Left colon (tissue), 2 donors: ENCODE measurements at regions not wholly inside any gene's neighbourhood (a gene's known extent, or its start where the extent isn't known, plus 50 kb on each side); places are given as distances from the start of the nearest gene placed in this dataset.
"Not testable (repeated sequence)": the region's sequence is repeated elsewhere in the genome, so short reads cannot be mapped to it uniquely, and the experiment has no call there.

Experiments used
- ATAC-seq: fragments of 200-7000 bp; cut with Tn5 transposase; one replicate; pipeline ENCODE4 v1.9.1; 2020; ENCODE audit warnings: mild to moderate bottlenecking, moderate library complexity
- DNase-seq, 2 donors: peaks; one replicate each; pipeline ENCODE4 v3.0.0-alpha.2; 2020
- intact Hi-C, 2 donors: fragments of 100-400 bp; cut with DNase I in 1 of 2; cut with micrococcal nuclease in 1 of 2; formaldehyde crosslinking; loops; one replicate each; pipeline versions ENCODE4 v1.11.2 to v1.14.0; 2022; cut with DNase I, micrococcal nuclease
- donor health status: DM: no; HTN: no; CAD: no.
- donor health status: DM: yes; HTN: yes; CAD: no.

DNA sequence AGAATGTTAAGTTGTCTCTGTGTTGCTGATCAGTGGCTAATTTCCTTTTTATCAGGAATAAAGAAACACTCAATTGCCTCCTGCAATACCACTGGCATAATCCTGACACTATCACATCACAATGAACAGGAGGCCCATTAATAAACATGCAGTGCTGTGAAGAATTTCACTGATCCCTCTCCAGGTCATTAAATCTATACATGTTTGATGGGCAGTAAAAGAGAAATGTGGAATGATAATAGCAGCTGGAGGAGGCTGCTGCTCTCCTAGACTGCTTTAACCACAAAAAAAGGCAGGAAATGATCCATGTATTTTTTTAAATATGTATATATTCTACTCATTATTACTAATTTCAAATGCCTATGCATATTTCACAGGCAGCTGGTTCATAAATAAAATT lies 202.1 kb downstream of the CENPC start:
- intact Hi-C loops, result no loop called here
- no peak for DNase-seq
- no peak for ATAC-seq

DNA sequence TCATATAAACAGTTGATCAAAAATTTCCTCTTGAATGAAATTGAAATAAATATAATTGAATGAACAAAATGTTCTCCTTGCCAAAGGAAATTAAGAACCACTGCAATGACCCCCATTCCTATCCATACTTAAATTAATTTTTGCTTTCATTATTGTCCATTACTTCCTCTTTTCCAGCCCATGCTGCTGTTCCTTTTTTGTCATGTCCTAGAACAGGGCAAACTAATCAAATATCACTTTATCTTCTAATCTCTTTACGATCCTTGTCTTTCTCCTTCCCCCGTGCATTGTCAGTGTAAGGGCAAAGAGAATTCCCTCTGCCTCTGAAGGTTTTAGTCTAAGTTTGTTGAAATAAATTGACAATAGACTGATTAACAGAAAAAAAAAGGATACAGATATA lies 203.0 kb downstream of the CENPC start:
- ATAC-seq (no peak), DNase-seq (no peak)
- intact Hi-C loops, result no loop called here

DNA sequence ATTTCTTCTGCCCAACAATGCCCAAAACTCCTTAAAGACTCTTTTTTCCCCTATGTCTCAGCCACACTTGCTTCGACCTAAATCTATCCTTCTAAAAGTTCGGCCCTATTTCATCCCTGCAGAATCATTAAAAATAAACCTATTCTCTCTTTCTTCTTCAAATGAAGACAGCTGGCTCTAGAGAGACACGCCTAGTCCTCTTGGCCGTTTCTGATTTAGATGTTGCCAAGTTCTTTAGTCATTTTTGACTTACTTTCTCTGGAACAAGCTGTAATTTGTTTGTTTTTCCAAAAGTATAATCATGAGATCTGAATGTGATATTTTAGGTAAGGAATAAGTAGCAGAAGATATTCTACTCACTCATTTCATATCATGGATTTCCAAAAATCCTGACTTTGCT lies 211.6 kb downstream of the CENPC start:
- ATAC-seq (no peak), DNase-seq (no peak)
- intact Hi-C loops, result no loop called here

DNA sequence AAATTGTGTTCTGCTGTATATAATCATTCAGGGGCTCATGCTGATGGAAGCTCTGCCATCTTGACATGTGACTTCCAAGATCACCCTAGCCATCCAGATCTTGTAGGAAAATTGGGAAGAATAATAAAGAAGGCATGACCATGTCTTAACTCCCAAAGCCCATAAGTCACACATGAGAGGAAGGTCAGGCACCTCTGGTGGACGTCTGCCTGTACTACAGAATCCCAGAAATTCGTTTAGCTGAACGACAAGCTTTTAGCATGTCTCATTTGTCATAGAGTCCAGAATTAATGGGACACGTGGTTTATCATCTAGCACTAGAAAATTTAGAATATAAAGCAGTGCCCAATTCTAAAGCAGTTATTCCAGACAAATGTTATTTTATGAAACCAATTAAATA lies 212.7 kb downstream of the CENPC start:
- DNase-seq, result no peak
- ATAC-seq, result no peak

DNA sequence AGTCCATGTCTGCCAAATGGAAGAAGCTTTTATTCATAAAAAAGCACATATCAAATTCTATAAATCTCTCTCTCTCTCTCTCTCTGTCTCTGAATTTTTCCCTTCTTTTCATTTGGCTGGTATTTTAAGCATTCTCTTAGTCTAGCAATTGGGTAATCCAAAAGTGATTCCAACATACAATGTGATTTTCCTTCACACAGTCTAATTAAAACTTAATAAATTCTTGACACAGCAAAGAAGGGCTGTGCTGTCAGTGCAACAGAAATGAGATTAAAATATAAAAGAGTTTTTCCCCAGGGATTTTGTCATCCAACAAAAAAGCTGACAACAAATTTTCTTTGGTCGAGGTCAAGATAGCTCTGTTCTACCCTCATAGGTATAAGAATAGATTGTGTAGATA lies 216.9 kb downstream of the CENPC start:
- DNase-seq (no peak), ATAC-seq (no peak)
- intact Hi-C loops, result no loop called here

More for the DNA sequence above, 212.7 kb downstream of the CENPC start:
- intact Hi-C loops, result no loop called here

DNA sequence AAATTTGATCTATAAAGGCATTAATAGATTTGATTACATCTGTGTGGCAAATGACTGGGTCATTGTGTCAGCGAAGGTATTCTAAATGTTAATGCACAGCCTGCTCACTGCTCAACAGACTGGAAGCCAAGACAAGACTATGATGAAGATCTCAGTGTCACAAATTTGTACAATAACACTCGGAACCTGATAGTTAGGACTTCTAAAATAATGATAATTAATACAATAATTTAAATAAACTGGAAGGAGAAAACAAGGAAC lies 217.4 kb downstream of the CENPC start:
- intact Hi-C loops, result no loop called here
- ATAC-seq, result no peak
- no peak for DNase-seq

DNA sequence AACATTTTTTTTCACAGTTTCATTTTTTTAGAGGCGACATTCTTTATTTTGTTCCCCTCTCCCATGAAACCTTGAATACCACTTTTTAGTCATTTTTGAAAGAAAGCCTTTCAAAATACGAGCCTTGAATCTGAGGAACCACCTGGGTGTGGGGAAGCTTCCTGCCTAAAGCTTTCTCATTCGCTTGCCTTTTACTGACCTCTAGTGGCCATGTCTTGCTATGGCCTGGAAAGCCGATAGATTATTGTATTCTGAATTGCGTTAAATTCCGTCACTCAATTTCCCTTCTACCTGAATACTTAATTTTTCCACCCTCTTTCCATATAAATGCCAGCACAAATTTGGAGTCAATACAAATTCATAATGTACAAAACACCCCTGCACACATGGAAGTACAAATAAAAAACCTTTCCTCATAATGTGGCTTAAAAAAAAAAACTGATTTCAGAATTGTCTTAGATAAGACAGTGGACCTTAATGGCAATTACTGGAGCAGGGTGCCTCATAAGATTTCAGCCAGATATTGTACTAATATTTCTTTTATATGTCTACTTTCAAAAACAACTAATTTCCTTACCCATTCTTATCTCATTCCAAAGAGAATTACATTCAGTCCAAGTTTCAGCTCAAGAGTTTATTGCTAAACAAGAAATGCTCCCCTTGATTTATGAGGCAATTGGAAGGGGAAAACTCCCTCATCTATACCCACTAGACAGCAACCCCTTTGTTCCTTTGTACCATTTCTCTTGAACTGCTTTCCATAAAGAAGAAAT lies 217.9 kb downstream of the CENPC start:
- ATAC-seq, result peak; percentile 59
- DNase-seq, result peak in 1 of 2 donors; percentile 35

DNA sequence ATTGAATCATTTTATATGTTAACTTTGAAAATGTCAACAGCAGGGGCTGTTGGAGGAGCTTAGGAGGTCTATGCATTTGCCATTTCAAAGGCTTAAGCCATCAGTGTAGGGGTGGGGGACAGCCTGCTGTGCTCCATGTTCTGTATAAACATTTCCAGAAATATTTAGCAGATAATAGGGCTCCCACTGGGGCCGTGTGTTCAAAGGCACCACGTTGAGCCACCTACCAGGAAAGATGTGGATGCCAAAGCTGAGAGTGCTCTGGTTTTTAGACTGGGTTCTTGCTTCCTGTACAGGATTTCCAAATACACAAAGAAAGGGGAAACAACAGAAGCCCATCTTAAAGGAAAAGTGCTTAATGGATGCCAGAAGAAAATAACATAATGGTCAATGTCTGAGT lies 219.5 kb downstream of the CENPC start:
- DNase-seq (no peak), ATAC-seq (no peak)
- intact Hi-C loops, result no loop called here

More for the DNA sequence above, 217.9 kb downstream of the CENPC start:
- intact Hi-C loops, result no loop called here

DNA sequence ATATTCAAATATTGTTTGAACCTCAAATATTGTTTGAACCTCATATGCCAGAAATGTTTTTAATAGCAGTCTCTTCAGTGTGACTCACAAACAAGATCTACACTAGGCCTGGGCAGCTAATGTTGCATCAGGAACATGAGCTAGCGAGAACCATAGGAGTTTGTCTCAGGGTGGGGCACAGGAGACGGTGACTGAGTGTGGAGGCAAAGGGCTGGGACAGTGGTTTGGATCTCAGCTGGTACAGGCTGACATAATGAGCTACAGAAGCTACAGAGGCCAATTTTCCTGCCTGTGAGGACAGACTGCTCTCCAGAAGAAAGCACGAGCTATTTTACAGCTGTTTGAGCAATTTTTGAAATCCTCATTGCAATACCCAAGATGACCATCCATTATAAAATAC lies 224.7 kb downstream of the CENPC start:
- ATAC-seq, result no peak
- DNase-seq, result no peak
- intact Hi-C loops, result no loop called here

DNA sequence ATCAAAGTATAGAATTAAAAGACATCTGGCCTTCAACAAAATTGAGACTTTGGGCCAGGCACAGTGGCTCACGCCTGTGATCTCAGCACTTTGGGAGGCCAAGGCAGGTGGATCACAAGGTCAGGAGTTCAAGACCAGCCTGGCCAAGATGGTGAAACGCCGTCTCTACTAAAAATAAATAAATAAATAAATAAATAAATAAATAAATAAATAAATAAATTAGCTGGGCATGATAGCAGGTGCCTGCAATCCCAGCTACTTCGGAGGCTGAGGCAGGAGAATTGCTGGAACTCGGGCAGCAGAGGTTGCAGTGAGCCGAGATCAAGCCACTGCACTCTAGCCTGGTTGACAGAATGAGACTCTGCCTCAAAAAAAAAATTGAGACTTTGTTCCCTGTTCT lies 225.7 kb downstream of the CENPC start:
- DNase-seq, intact Hi-C loops, ATAC-seq: not testable (repeated sequence)

DNA sequence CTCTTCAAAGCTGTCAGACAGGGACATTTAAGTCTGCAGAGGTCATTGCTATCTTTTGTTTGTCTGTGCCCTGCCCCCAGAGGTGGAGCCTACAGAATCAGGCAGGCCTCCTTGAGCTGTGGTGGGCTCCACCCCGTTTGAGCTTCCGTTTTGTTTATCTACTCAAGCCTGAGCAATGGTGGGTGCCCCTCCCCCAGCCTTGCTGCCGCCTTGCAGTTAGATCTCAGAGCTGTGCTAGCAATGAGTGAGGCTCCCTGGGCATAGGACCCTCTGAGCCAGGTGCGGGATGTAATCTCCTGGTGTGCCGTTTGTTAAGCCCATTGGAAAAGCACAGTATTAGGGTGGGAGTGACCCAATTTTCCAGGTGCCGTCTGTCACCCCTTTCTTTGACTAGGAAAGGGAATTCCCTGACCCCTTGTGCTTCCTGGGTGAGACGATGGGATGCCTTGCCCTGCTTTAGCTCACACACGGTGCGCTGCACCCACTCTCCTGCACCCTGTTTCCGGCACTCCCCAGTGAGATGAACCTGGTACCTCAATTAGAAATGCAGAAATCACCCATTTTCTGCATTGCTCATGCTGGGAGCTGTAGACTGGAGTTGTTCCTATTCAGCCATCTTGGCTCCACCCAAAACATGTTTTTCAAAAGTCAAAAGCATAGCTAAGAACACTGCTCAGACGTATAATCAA lies 244.7 kb downstream of the CENPC start:
- intact Hi-C loops, ATAC-seq, DNase-seq: not testable (repeated sequence)

DNA sequence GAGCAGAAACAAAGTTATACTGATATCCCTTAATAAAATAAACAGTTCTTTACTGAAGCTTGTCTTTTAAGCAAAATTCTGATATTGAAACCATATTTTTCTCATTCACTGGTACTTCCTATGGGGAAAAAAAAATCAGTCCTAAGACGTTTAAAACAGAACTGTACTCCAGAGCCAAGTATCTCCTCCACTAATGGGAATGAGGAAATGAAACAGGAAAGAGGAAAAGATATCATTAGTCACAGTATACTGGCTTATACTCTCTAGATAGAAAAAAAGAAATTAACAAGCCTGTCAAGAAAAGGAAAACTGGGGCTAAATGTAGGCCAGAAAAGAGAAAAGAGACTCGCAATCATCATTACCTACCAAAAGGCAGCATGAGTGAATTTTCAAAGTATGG lies 252.7 kb downstream of the CENPC start:
- intact Hi-C loops, result no loop called here
- ATAC-seq, result no peak
- no peak for DNase-seq

DNA sequence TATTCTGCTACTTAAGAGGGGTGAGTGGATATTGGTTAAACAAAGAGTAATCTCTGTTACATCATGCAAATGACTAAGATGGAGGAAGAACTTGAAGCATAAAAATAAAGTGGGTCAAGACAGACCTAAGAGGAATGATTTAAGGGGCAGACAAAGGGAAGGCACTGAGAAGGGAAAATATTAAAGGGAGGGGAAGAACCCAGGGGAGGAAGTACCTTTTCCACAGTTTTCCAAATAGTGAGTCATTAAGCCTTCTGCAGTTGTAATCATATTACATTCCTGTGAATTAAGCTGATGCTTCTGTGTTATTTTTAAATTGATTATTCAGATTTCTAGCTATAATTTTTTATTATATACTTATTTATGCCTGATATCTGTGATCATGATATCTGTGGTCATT lies 253.3 kb downstream of the CENPC start:
- intact Hi-C loops, result no loop called here
- DNase-seq, result no peak
- no peak for ATAC-seq

DNA sequence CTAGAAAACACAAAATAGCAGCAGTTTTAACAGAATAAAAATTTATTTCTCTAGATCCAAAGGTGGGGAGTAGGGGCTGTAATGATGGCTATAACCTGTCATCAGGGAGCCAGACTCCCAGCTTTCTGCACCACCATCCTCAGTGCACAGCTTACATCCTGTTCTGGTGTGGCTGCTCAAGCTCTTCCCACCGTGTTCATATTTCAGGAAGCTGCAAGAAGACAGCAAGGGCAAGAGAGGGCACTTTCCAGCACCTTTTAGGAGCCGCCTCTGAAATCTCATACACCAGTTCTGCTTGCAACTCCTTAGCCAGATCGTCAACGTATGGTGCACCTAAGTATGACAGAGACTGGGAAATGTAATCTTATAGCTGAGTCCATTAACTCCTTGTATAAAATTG lies 253.7 kb downstream of the CENPC start:
- DNase-seq, result no peak
- ATAC-seq, result no peak
- intact Hi-C loops, result no loop called here

DNA sequence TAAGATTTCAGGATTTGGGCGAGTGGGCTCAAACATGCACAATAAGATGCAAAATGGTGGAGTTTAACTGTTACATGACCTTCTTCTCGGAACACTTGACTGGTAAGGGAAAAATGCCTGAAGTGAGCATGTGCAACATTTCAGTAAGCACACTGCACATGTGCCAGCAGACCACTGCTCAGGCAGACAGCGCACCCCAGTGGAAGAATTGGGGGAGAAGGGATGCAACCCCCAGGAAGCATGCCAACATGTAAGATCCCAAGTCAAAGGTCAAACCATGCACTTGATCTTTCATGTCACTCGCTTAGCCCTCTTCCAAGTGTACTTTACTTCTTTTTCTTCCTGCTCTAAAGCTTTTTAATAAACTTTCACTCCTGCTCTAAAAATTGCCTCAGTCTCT lies 256.3 kb downstream of the CENPC start:
- ATAC-seq, result no peak
- no peak for DNase-seq
- intact Hi-C loops, result no loop called here

DNA sequence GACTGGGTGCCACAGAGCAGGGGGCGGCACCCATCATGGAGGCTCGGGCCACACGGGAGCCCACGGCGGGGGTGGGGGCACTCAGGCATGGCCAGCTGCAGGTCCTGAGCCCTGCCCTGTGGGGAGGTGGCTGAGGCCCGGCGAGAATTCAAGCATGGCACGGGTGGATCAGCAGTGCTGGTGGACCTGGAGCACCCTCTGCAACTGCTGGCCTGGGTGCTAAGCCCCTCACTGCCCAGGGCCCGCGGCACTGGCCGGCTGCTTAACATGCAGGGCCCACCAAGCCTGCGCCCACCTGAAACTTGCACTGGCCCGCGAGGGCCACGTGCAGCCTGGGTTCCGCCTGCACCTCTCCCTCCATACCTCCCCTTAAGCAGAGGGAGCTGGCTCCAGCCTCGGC lies 258.6 kb downstream of the CENPC start:
- DNase-seq (no peak), ATAC-seq (no peak)
- intact Hi-C loops, result no loop called here

DNA sequence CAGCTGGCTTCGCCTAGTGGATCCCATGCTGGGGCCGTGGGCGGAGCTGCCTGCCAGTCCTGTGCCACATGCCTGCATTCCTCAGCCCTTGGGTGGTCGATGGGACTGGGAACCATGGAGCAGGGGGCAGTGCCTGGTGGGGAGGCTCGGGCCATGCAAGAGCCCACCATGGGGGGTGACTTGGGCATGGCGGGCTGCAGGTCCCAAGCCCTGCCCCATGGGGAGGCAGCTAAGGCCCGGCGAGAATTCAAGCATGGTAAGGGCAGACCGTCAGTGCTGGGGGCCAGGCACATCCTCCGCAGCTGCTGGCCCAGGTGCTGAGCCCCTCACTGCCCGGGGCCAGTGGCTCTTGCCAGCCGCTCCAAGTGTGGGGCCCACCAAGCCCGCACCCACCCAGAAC lies 262.6 kb downstream of the CENPC start:
- intact Hi-C loops, result no loop called here
- ATAC-seq (no peak), DNase-seq (no peak)

DNA sequence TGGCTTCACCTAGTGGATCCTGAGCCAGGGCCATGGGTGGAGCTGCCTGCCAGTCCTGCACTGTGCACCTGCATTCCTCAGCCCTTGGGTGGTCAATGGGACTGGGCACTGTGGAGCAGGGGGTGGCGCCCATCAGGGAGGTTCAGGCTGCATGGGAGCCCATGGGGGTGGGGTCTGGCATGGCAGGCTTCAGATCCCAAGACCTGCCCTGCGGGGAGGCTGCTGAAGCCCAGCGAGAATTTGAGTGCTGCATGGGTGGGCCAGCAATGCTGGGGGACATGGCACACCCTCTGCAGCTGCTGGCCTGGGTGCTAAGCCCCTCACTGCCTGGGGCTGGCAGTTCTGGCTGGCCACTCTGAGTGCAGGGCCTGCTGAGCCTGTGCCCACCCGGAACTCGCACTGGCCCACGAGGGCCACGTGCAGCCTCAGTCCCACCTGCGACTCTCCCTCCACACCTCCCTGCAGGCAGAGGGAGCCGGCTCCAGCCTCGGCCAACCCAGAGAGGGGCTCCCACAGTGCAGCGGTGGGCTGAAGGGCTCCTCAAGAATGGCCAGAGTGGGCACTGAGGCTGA lies 270.0 kb downstream of the CENPC start:
- DNase-seq (no peak), ATAC-seq (no peak)
- intact Hi-C loops, result no loop called here

DNA sequence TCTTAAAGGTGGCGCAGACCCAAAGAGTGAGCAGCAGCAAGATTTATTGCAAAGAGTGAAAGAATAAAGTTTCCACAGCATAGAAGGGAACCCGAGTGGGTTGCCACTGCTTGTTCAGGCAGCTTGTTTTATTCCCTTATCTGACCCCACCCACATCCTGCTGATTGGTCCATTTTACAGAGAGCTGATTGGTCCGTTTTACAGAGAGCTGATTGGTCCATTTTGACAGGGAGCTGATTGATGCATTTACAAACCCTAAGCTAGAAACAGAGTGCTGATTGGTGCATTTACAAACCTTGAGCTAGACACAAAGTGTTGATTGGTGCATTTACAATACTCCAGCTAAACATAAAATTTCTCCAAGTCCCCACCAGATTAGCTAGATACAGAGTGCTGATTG lies 270.6 kb downstream of the CENPC start:
- DNase-seq, ATAC-seq, intact Hi-C loops: not testable (repeated sequence)

DNA sequence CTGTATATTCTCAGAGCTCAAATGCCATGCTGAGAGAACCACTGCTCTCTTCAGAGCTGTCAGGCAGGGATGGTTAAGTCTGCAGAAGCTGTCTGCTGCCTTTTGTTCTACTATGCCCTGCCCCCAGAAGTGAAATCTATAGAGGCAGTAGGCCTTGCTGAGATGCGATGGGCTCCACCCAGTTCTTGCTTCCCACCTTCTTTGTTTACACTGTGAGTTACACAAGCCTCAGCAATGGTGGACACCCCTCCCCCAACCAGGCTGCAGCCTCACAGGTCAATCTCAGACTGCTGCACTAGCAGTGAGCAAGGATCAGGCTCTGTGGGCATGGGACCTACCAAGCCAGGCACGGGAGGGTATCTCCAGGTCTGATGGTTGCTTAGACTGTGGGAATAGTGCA lies 271.6 kb downstream of the CENPC start:
- intact Hi-C loops, result no loop called here
- DNase-seq (no peak), ATAC-seq (no peak)

DNA sequence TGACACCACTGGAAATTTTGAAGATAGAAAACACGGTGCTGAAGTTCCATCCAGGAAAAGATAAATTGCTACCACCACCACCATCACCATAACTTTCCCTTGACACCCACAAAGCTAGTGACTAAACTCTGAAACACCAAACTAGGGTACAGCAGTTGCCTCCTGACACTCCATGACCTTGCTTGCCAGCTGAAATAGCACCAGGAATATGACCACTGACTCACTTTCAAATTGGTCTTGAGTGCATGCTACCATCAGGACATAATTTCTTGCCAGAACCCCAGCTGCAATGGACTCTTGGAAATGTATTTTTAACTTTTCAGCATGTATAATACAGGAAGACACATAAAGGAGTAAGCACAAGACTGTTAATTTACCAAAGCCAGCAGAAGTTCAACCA lies 283.3 kb downstream of the CENPC start:
- DNase-seq (no peak), ATAC-seq (no peak)
- intact Hi-C loops, result no loop called here
